Activated CD8-positive, alpha-beta memory T cell treated with anti-CD3 and anti-CD28 coated beads, Interleukin-2, amount 10 ng/mL, durations not matched to agents 7 days and 5 days (primary cell): ENCODE measurements at regions not wholly inside any gene's neighbourhood (a gene's known extent, or its start where the extent isn't known, plus 50 kb on each side); places are given as distances from the start of the nearest gene placed in this dataset.

Experiments used
- ATAC-seq: fragments of 150-1000 bp; cut with Tn5 transposase; one replicate; pipeline ENCODE4 v1.10.0; 2021; ENCODE audit warnings: moderate library complexity
- CTCF ChIA-PET: fragments of 350-600 bp; sonication (Branson Sonifier 250); formaldehyde crosslinking; loops from one replicate; lab custom pipeline; 2021; ENCODE audit warnings: antibody characterized with exemption; lab: Charles Lee
- DNase-seq: peaks from one replicate; pipeline ENCODE4 v3.0.0-alpha.2; 2020
- H3K27ac Mint-ChIP-seq: one replicate; pipeline ENCODE4 v1.8.0; 2021; ENCODE audit warnings: mild to moderate bottlenecking, mixed read lengths
- H3K27me3 Mint-ChIP-seq: one replicate; pipeline ENCODE4 v1.8.0; 2021; ENCODE audit warnings: mixed read lengths
- H3K36me3 Mint-ChIP-seq: one replicate; pipeline ENCODE4 v1.8.0; 2021; ENCODE audit warnings: mild to moderate bottlenecking, mixed read lengths
- H3K4me1 Mint-ChIP-seq: one replicate; pipeline ENCODE4 v1.8.0; 2021; ENCODE audit warnings: mixed read lengths
- H3K4me3 Mint-ChIP-seq: one replicate; pipeline ENCODE4 v1.8.0; 2021; ENCODE audit warnings: mild to moderate bottlenecking, moderate library complexity, mixed read lengths
- H3K9me3 Mint-ChIP-seq: one replicate; pipeline ENCODE4 v1.8.0; 2022; ENCODE audit warnings: low read depth, mixed read lengths

DNA sequence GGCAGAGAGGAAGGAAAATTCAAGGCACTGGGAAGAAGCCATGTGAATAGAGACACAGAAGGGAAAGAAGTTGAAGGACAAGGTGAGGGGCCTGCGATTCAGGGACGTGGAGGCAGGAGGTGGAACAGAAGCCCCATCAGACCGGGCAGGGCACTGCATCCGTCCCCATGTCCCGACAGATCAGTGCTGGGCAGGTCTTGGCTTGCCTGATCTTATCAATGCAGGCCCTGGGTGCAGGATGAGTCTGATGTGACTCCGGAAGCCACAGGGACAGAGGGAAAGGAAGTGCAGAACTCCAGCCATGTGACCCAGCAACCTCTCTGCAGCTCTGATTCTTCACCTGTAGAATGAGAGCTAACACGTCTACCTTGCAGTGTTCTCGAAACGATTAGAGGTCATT lies 136.2 kb upstream of the CTBP2 start:
- Mint-ChIP-seq H3K27me3 (no peaks in the 10 kb centered on the region), H3K27ac (no peak overlapping the region), H3K4me3 (no peak overlapping the region), H3K9me3 (no peaks in the 10 kb centered on the region), H3K4me1 (no peaks in the 10 kb centered on the region), H3K36me3 (no peaks in the 10 kb centered on the region)
- ATAC-seq (no peak), DNase-seq (no peak)
- CTCF ChIA-PET, result no interaction called here

GRCh38 chr10:125294109-125294508 lies 133.7 kb upstream of the CTBP2 start:
- Mint-ChIP-seq H3K4me1 (no peaks in the 10 kb centered on the region), H3K27ac (no peak overlapping the region), H3K36me3 (no peaks in the 10 kb centered on the region), H3K27me3 (no peaks in the 10 kb centered on the region), H3K4me3 (no peak overlapping the region), H3K9me3 (no peaks in the 10 kb centered on the region)
- CTCF ChIA-PET, result no interaction called here
- no peak for DNase-seq
- no peak for ATAC-seq

DNA sequence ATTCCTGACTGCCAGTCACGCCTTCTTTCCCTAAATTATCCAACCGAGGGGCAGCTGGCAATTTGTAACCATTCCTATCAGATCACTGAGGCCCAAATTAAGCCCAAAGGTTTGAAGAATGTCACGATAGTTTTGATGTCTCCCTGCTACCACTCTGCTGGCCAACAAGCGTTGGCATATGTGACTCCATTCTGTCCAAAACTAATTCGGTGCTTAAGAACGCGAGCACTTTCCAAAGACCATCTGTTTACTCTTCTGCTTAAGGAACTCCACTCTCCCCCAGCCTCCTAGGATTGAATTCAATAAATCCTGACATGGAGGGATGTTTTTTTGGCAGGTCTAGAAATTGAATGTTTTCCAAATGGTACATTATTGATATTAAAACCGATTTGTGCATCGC lies 131.5 kb upstream of the CTBP2 start:
- H3K4me1 Mint-ChIP-seq, result no peaks in the 10 kb centered on the region
- CTCF ChIA-PET, result no interaction called here
- DNase-seq (no peak), ATAC-seq (no peak)
- no peaks in the 10 kb centered on the region for H3K36me3 Mint-ChIP-seq
- H3K9me3 Mint-ChIP-seq, result no peaks in the 10 kb centered on the region
- H3K27me3 Mint-ChIP-seq, result no peaks in the 10 kb centered on the region
- no peak overlapping the region for H3K27ac Mint-ChIP-seq
- no peak overlapping the region for H3K4me3 Mint-ChIP-seq

- no peaks in the 10 kb centered on the region for H3K9me3 Mint-ChIP-seq
- H3K27ac Mint-ChIP-seq, result no peak overlapping the region
- no peak for DNase-seq
- no peak for ATAC-seq
- H3K36me3 Mint-ChIP-seq, result no peaks in the 10 kb centered on the region
- no peak overlapping the region for H3K4me3 Mint-ChIP-seq
- H3K4me1 Mint-ChIP-seq, result no peaks in the 10 kb centered on the region
- H3K27me3 Mint-ChIP-seq, result no peaks in the 10 kb centered on the region
- CTCF ChIA-PET, result no interaction called here
Measured at GRCh38 chr10:125289461-125289860, 129.1 kb upstream of the CTBP2 start.

GRCh38 chr10:125284875-125285597 lies 124.7 kb upstream of the CTBP2 start:
- DNase-seq, result no peak
- H3K4me1 Mint-ChIP-seq, result no peaks in the 10 kb centered on the region
- no peak for ATAC-seq
- no peak overlapping the region for H3K4me3 Mint-ChIP-seq
- no peak overlapping the region for H3K27ac Mint-ChIP-seq
- H3K36me3 Mint-ChIP-seq, result no peaks in the 10 kb centered on the region
- H3K9me3 Mint-ChIP-seq, result no peaks in the 10 kb centered on the region
- CTCF ChIA-PET, result no interaction called here
- no peaks in the 10 kb centered on the region for H3K27me3 Mint-ChIP-seq

DNA sequence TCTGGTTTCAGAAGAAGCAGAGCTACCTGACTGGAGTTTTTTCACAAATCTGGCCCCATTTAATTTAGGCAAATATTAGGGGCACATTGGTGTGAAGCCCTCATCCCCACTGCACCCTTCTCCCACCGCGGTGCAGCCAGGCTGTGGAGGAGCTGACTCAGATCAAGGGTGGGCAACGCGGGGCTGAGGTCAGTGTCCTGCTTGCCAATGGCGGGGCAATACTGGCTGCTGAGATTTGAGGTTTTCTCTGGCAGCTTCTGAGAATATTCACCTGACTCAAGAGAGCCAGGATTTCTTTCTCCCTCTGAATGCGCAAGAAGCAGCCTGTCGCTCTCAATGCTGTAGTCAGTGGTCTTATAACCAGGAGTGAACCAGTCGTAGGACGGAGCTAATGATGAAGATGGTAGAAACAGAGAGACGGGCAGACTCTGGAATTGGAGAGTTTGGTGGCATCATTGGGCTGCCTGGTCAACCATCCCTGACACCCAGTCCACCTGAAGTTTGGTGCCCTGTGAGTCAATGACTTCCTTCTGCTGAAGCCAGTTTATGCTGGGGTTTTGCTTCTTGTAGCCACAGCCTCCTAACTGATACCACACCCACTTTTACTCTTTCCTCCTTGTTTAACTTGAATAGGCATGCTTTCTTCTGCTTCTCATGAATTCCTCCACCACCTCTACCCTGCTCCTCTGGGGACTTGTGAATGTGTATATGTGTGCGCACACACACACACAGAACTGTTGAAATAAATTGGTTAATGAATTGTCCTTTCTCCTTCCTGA lies 123.7 kb upstream of the CTBP2 start:
- no peak for ATAC-seq
- CTCF ChIA-PET, result no interaction called here
- Mint-ChIP-seq H3K27ac (no peak overlapping the region), H3K4me3 (no peak overlapping the region), H3K4me1 (no peaks in the 10 kb centered on the region), H3K9me3 (no peaks in the 10 kb centered on the region), H3K36me3 (no peaks in the 10 kb centered on the region), H3K27me3 (no peaks in the 10 kb centered on the region)
- DNase-seq, result no peak

- no peak for DNase-seq
- Mint-ChIP-seq H3K36me3 (no peaks in the 10 kb centered on the region), H3K27me3 (no peaks in the 10 kb centered on the region), H3K27ac (no peak overlapping the region), H3K4me1 (no peaks in the 10 kb centered on the region), H3K9me3 (no peaks in the 10 kb centered on the region), H3K4me3 (no peak overlapping the region)
- no peak for ATAC-seq
- CTCF ChIA-PET, result no interaction called here
Measured at GRCh38 chr10:125283191-125283835, 123.0 kb upstream of the CTBP2 start.

DNA sequence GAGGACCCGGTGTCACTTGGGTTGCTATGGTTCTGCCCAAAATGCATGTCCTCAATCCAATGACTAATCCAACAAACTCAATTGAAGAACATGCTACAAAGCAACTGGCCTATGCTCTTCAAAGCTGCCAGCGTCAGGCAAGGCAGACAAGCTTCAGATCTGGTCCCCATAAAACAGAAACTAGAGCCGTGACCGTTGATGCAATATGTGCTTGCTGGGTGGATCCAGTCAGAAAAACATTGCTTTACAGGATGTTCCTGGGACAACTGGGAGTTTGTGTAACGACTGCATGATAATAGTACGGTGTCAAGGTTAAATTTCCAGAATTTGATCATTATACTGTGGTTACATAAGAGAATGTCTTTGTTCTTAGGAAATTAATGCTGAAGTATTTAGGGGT lies 120.7 kb upstream of the CTBP2 start:
- DNase-seq (no peak), ATAC-seq (no peak)
- H3K4me1 Mint-ChIP-seq, result no peaks in the 10 kb centered on the region
- no peak overlapping the region for H3K27ac Mint-ChIP-seq
- CTCF ChIA-PET, result no interaction called here
- no peaks in the 10 kb centered on the region for H3K36me3 Mint-ChIP-seq
- H3K27me3 Mint-ChIP-seq, result no peaks in the 10 kb centered on the region
- no peak overlapping the region for H3K4me3 Mint-ChIP-seq
- H3K9me3 Mint-ChIP-seq, result peaks cover under 1% of the 10 kb centered on the region

GRCh38 chr10:125276133-125276532 lies 115.8 kb upstream of the CTBP2 start:
- no peak overlapping the region for H3K27ac Mint-ChIP-seq
- peaks cover 2% of the 10 kb centered on the region for H3K9me3 Mint-ChIP-seq

DNA sequence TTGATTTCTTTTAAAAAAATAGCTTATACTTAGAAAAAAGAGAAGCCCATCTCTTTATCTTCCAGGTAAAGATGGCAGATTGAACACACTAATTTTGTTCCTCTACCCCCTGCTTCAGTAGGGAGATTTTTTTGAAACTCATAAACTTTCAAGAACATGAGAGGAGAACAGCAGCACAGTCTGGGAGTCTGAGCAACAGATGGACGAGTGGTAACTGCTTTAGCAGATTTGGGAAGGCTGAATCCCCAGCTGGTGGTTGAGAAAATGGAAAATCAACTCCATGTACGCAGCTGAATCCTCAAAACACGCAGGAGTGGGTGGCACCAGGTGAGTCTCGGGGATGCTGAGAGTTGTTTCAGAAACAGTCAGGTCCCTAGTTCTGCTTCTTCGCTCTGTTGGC lies 114.6 kb upstream of the CTBP2 start:
- Mint-ChIP-seq H3K36me3 (no peaks in the 10 kb centered on the region), H3K4me1 (no peaks in the 10 kb centered on the region), H3K27ac (no peak overlapping the region), H3K4me3 (no peak overlapping the region), H3K27me3 (no peaks in the 10 kb centered on the region), H3K9me3 (peaks cover 2% of the 10 kb centered on the region)
- ATAC-seq (no peak), DNase-seq (no peak)
- CTCF ChIA-PET, result no interaction called here

More at GRCh38 chr10:125276133-125276532, 115.8 kb upstream of the CTBP2 start:
- CTCF ChIA-PET, result no interaction called here
- ATAC-seq (no peak), DNase-seq (no peak)
- Mint-ChIP-seq H3K4me3 (no peak overlapping the region), H3K27me3 (no peaks in the 10 kb centered on the region), H3K36me3 (no peaks in the 10 kb centered on the region), H3K4me1 (no peaks in the 10 kb centered on the region)

DNA sequence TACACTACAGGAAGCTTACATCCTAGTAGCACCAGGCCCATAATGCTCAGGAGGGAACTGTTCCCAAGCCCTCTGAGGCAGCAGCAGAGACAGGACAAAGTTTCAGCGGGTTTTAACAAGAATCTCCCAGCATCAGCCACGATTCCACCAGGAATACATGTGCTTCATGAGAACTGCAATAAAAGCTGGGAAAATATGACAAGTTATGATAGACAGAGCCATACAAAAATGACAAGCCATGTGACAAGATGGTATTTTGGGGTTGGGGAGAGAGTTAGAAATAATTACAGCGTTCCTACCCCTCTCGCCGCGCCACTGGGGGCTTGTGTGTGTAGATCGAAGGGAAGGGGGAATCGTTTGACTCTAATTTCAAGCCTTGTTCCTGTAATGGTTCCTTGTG lies 112.7 kb upstream of the CTBP2 start:
- Mint-ChIP-seq H3K4me1 (no peaks in the 10 kb centered on the region), H3K4me3 (no peak overlapping the region), H3K27ac (no peak overlapping the region), H3K36me3 (no peaks in the 10 kb centered on the region), H3K9me3 (peaks cover 2% of the 10 kb centered on the region), H3K27me3 (no peaks in the 10 kb centered on the region)
- no peak for DNase-seq
- ATAC-seq, result no peak
- CTCF ChIA-PET, result no interaction called here

DNA sequence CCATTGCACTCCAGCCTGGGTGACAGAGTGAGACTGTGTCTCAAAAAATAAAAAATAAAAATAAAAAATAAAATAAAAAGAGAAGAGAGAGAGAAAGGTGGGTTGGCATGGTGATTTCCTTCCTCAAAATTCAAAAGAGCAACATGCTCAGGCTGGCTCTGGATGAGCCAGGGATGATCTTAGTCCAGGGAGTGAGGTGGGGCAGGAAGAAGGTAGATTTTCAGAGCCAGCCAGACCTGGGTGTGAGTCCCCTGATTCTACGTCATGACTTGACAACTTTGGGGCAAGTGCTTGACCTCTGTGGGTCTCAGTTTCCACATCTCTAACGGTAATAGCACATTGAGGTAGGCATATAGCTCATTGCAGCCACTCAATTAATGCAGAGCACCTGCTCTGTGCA lies 109.4 kb upstream of the CTBP2 start:
- Mint-ChIP-seq H3K4me3 (no peak overlapping the region), H3K36me3 (no peaks in the 10 kb centered on the region), H3K27ac (no peak overlapping the region), H3K27me3 (no peaks in the 10 kb centered on the region), H3K4me1 (no peaks in the 10 kb centered on the region), H3K9me3 (no peaks in the 10 kb centered on the region)
- DNase-seq (no peak), ATAC-seq (no peak)
- CTCF ChIA-PET, result no interaction called here

- DNase-seq (no peak), ATAC-seq (no peak)
- H3K4me1 Mint-ChIP-seq, result no peaks in the 10 kb centered on the region
- CTCF ChIA-PET, result no interaction called here
- no peaks in the 10 kb centered on the region for H3K9me3 Mint-ChIP-seq
- H3K36me3 Mint-ChIP-seq, result no peaks in the 10 kb centered on the region
- H3K27me3 Mint-ChIP-seq, result no peaks in the 10 kb centered on the region
- no peak overlapping the region for H3K27ac Mint-ChIP-seq
- H3K4me3 Mint-ChIP-seq, result no peak overlapping the region
Measured at GRCh38 chr10:125266966-125267365, 106.6 kb upstream of the CTBP2 start.

GRCh38 chr10:125266541-125266940 lies 106.2 kb upstream of the CTBP2 start:
- Mint-ChIP-seq H3K9me3 (no peaks in the 10 kb centered on the region), H3K27me3 (no peaks in the 10 kb centered on the region)
- CTCF ChIA-PET, result no interaction called here

More at GRCh38 chr10:125266541-125266940, 106.2 kb upstream of the CTBP2 start:
- DNase-seq (no peak), ATAC-seq (no peak)
- Mint-ChIP-seq H3K36me3 (no peaks in the 10 kb centered on the region), H3K27ac (no peak overlapping the region), H3K4me1 (no peaks in the 10 kb centered on the region), H3K4me3 (no peak overlapping the region)
